ENCODE measurements at regions not wholly inside any gene's neighbourhood (a gene's known extent, or its start where the extent isn't known, plus 50 kb on each side); places are given as distances from the start of the nearest gene placed in this dataset.

- no peak overlapping the region for H3K9ac ChIP-seq (ENCODE audit: low read length)
- H3K27ac ChIP-seq (ENCODE audit: low read length) = no peak overlapping the region
- no peak overlapping the region for H3K4me2 ChIP-seq (ENCODE audit: low read length)
- H4K20me1 ChIP-seq (ENCODE audit: insufficient read depth) = no peaks in the 10 kb centered on the region
- TF ChIP-seq POLR2AphosphoS5 (IDR thresholded peaks at IDR 0.05) (no peak), REST (IDR thresholded peaks at IDR 0.05; ENCODE audit: borderline replicate concordance) (no peak), MXI1 (conservative IDR thresholded peaks at IDR 0.05; ENCODE audit: poor library complexity, severe bottlenecking) (no peak), TAF1 (IDR thresholded peaks at IDR 0.05; ENCODE audit: low read depth) (no peak), EP300 (conservative IDR thresholded peaks at IDR 0.05; ENCODE audit: poor library complexity, severe bottlenecking) (no peak), EZH2 (IDR thresholded peaks at IDR 0.05; ENCODE audit: borderline replicate concordance, insufficient read depth, low read length, poor library complexity, severe bottlenecking) (no peak), SMC3 (conservative IDR thresholded peaks at IDR 0.05; ENCODE audit: poor library complexity) (no peak), RAD21 (conservative IDR thresholded peaks at IDR 0.05) (no peak)
- TF ChIP-seq, protein P1, sequence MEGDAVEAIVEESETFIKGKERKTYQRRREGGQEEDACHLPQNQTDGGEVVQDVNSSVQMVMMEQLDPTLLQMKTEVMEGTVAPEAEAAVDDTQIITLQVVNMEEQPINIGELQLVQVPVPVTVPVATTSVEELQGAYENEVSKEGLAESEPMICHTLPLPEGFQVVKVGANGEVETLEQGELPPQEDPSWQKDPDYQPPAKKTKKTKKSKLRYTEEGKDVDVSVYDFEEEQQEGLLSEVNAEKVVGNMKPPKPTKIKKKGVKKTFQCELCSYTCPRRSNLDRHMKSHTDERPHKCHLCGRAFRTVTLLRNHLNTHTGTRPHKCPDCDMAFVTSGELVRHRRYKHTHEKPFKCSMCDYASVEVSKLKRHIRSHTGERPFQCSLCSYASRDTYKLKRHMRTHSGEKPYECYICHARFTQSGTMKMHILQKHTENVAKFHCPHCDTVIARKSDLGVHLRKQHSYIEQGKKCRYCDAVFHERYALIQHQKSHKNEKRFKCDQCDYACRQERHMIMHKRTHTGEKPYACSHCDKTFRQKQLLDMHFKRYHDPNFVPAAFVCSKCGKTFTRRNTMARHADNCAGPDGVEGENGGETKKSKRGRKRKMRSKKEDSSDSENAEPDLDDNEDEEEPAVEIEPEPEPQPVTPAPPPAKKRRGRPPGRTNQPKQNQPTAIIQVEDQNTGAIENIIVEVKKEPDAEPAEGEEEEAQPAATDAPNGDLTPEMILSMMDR (IDR thresholded peaks at IDR 0.05; ENCODE audit: poor library complexity, severe bottlenecking) = no peak
- no peaks in the 10 kb centered on the region for H3K9me2 ChIP-seq (ENCODE audit: insufficient read depth, low read length)
- no peaks in the 10 kb centered on the region for H3K27me3 ChIP-seq (ENCODE audit: insufficient read depth, low read depth, low read length)
- H3K4me3 ChIP-seq (ENCODE audit: low read length) = no peak overlapping the region
- H2AFZ ChIP-seq (ENCODE audit: low read depth, low read length) = no peak overlapping the region
- no peaks in the 10 kb centered on the region for H3K79me2 ChIP-seq (replicated peaks; ENCODE audit: insufficient read depth, low read length)
- H3K36me3 ChIP-seq (ENCODE audit: insufficient read depth, low read length) = no peaks in the 10 kb centered on the region
- no peaks in the 10 kb centered on the region for H3K9me3 ChIP-seq (ENCODE audit: low read length)
- H3F3A ChIP-seq (ENCODE audit: insufficient read depth, low read length, poor library complexity, severe bottlenecking) = no peaks in the 10 kb centered on the region
Observed at GRCh38 chr12:39186744-39187143, 256.2 kb downstream of the KIF21A start.

DNA sequence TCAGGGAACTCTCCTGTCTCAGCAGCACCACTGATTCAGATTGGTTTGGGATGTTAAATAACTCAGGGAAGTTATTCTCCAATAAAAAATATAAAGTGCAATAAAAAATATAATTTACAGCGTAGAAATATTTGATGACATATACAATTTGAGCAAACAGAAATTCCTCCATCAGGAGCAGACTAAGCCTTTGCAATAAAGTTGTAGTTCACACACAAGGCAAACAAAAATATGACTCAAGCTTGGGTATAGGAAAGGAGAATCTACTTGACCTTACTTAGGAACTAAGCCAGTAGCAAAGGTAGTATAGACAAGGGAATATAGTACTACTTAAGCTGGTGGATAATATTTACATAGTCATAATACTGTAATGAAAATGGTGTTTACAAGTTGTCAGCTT, 264.1 kb downstream of the KIF21A start:
- Histone ChIP-seq H3K36me3 (ENCODE audit: insufficient read depth, low read length) (no peaks in the 10 kb centered on the region), H3F3A (ENCODE audit: insufficient read depth, low read length, poor library complexity, severe bottlenecking) (no peaks in the 10 kb centered on the region), H2AFZ (ENCODE audit: low read depth, low read length) (no peak overlapping the region), H3K4me2 (ENCODE audit: low read length) (no peak overlapping the region), H3K4me3 (ENCODE audit: low read length) (no peak overlapping the region), H3K9ac (ENCODE audit: low read length) (no peak overlapping the region), H3K27ac (ENCODE audit: low read length) (no peak overlapping the region), H4K20me1 (ENCODE audit: insufficient read depth) (no peaks in the 10 kb centered on the region), H3K79me2 (replicated peaks; ENCODE audit: insufficient read depth, low read length) (no peaks in the 10 kb centered on the region), H3K9me2 (ENCODE audit: insufficient read depth, low read length) (no peaks in the 10 kb centered on the region), H3K9me3 (ENCODE audit: low read length) (no peaks in the 10 kb centered on the region), H3K27me3 (ENCODE audit: insufficient read depth, low read depth, low read length) (no peaks in the 10 kb centered on the region)
- no peak for TF ChIP-seq TAF1 (IDR thresholded peaks at IDR 0.05; ENCODE audit: low read depth)
- no peak for TF ChIP-seq EZH2 (IDR thresholded peaks at IDR 0.05; ENCODE audit: borderline replicate concordance, insufficient read depth, low read length, poor library complexity, severe bottlenecking)
- no peak for TF ChIP-seq REST (IDR thresholded peaks at IDR 0.05; ENCODE audit: borderline replicate concordance)
- TF ChIP-seq POLR2AphosphoS5 (IDR thresholded peaks at IDR 0.05) = no peak
- TF ChIP-seq SMC3 (conservative IDR thresholded peaks at IDR 0.05; ENCODE audit: poor library complexity) = no peak
- TF ChIP-seq MXI1 (conservative IDR thresholded peaks at IDR 0.05; ENCODE audit: poor library complexity, severe bottlenecking) = no peak
